ENCODE measurements at regions not wholly inside any gene's neighbourhood (a gene's known extent, or its start where the extent isn't known, plus 50 kb on each side); places are given as distances from the start of the nearest gene placed in this dataset.
A peak's percentile ranks its signal among the peaks of the same experiment; 100 is the strongest.

- H3K9me3 ChIP-seq (replicated peaks; ENCODE audit: control insufficient read depth, low read depth, low read length): no peaks in the 10 kb centered on the region
- DNase-seq: no peak
- no peak overlapping the region for H3K27ac ChIP-seq (ENCODE audit: low read length)
- H3K4me3 ChIP-seq (ENCODE audit: low read length): no peak overlapping the region
- whole genome bisulfite sequencing (ENCODE audit: insufficient coverage): 83% methylated on average over 4 of the region's 6 CpGs
- no peaks in the 10 kb centered on the region for H3K27me3 ChIP-seq (ENCODE audit: control insufficient read depth, insufficient read depth, low read length)
- peaks cover 4% of the 10 kb centered on the region for H3K4me1 ChIP-seq (ENCODE audit: control insufficient read depth, insufficient read depth, low read length)
- H3K36me3 ChIP-seq (ENCODE audit: control insufficient read depth, insufficient read depth, low read length): no peaks in the 10 kb centered on the region
Observed at GRCh38 chr5:56534102-56534829, 281.1 kb upstream of the MAP3K1 start.

DNA sequence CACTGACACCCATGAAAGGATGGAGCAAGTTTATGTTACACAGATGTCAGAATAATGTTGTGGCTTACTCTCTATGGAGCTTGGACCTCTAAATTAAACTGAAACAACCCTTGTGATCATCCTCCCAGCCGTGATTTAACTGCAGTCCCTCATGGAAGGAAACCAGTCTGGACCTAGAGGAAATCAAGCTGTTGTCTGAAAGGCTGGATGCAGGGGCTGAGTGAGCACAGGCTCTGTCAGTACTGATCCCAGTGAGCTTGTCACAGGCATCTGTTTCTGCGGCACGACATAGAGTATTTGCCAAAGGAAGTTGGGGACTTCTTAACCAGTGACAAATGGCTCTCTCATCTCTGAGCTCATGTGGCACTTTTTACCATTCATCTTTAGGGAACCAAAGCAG, 282.9 kb upstream of the MAP3K1 start:
- 20% methylated on average over 1 of the region's 3 CpGs for WGBS (ENCODE audit: insufficient coverage)
- peak; percentile 6 for DNase-seq
- no peaks in the 10 kb centered on the region for H3K27me3 ChIP-seq (ENCODE audit: control insufficient read depth, insufficient read depth, low read length)
- no peak overlapping the region for H3K4me3 ChIP-seq (ENCODE audit: low read length)
- peaks cover 4% of the 10 kb centered on the region for H3K4me1 ChIP-seq (ENCODE audit: control insufficient read depth, insufficient read depth, low read length)
- H3K36me3 ChIP-seq (ENCODE audit: control insufficient read depth, insufficient read depth, low read length): no peaks in the 10 kb centered on the region
- no peak overlapping the region for H3K27ac ChIP-seq (ENCODE audit: low read length)
- no peaks in the 10 kb centered on the region for H3K9me3 ChIP-seq (replicated peaks; ENCODE audit: control insufficient read depth, low read depth, low read length)

GRCh38 chr5:56530626-56531138, 284.7 kb upstream of the MAP3K1 start:
- DNase-seq: no peak
- H3K9me3 ChIP-seq (replicated peaks; ENCODE audit: control insufficient read depth, low read depth, low read length): no peaks in the 10 kb centered on the region
- WGBS (ENCODE audit: insufficient coverage): 83% methylated on average over 1 of the region's 2 CpGs
- H3K36me3 ChIP-seq (ENCODE audit: control insufficient read depth, insufficient read depth, low read length): no peaks in the 10 kb centered on the region
- H3K4me1 ChIP-seq (ENCODE audit: control insufficient read depth, insufficient read depth, low read length): peaks cover 4% of the 10 kb centered on the region
- H3K27ac ChIP-seq (ENCODE audit: low read length): no peak overlapping the region
- no peaks in the 10 kb centered on the region for H3K27me3 ChIP-seq (ENCODE audit: control insufficient read depth, insufficient read depth, low read length)
- H3K4me3 ChIP-seq (ENCODE audit: low read length): no peak overlapping the region

DNA sequence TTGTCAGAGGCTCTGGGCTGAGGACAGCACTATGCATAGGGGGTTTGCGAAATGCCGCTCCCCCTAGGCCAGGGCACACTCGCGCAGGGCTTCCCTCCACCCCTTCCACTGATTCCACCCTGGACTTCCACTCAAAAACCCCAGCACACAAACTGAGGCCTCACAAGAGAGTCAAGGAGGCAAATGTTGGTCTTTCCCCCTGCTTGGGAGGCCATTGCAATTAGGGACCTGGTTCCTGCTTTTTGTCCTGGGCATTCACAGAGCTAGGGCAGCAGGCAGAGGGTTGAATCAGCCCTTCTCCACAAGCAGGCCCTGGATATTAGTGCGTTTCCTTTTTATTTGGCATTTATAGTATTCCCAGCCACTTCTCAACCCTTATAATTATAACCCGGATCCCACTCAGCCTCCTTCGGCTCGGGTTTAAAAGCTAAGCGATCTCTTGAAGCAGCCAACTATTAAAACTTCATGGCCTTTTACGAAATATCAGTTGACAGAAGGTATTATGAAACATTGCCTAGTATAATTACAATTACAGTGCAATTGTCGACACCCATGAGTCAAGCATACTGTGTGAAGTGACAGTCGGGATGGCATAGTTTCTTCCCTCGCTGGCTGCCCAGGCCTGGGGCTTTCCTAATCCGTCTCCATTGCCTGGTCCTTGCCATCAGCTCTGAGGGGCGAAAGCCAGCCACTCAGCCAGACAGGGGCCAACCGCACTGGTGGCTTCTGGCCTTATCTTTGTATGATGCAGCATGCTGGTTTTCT, 285.5 kb upstream of the MAP3K1 start:
- DNase-seq: no peak
- no peaks in the 10 kb centered on the region for H3K36me3 ChIP-seq (ENCODE audit: control insufficient read depth, insufficient read depth, low read length)
- no peaks in the 10 kb centered on the region for H3K27me3 ChIP-seq (ENCODE audit: control insufficient read depth, insufficient read depth, low read length)
- no peak overlapping the region for H3K27ac ChIP-seq (ENCODE audit: low read length)
- no peaks in the 10 kb centered on the region for H3K9me3 ChIP-seq (replicated peaks; ENCODE audit: control insufficient read depth, low read depth, low read length)
- H3K4me1 ChIP-seq (ENCODE audit: control insufficient read depth, insufficient read depth, low read length): peaks cover 4% of the 10 kb centered on the region
- 99% methylated on average over 10 of the region's 16 CpGs for WGBS (ENCODE audit: insufficient coverage)
- no peak overlapping the region for H3K4me3 ChIP-seq (ENCODE audit: low read length)

- no peaks in the 10 kb centered on the region for H3K9me3 ChIP-seq (replicated peaks; ENCODE audit: control insufficient read depth, low read depth, low read length)
- peaks cover 7% of the 10 kb centered on the region for H3K4me1 ChIP-seq (ENCODE audit: control insufficient read depth, insufficient read depth, low read length)
- WGBS (ENCODE audit: insufficient coverage): 94% methylated on average over 4 of the region's 4 CpGs
- no peaks in the 10 kb centered on the region for H3K27me3 ChIP-seq (ENCODE audit: control insufficient read depth, insufficient read depth, low read length)
- no peak overlapping the region for H3K27ac ChIP-seq (ENCODE audit: low read length)
- no peaks in the 10 kb centered on the region for H3K36me3 ChIP-seq (ENCODE audit: control insufficient read depth, insufficient read depth, low read length)
- DNase-seq: no peak
- no peak overlapping the region for H3K4me3 ChIP-seq (ENCODE audit: low read length)
Observed at GRCh38 chr5:56527174-56527573, 288.2 kb upstream of the MAP3K1 start.

- Histone ChIP-seq H3K36me3 (ENCODE audit: control insufficient read depth, insufficient read depth, low read length) (no peaks in the 10 kb centered on the region), H3K9me3 (replicated peaks; ENCODE audit: control insufficient read depth, low read depth, low read length) (no peaks in the 10 kb centered on the region), H3K4me1 (ENCODE audit: control insufficient read depth, insufficient read depth, low read length) (peaks cover 3% of the 10 kb centered on the region), H3K27me3 (ENCODE audit: control insufficient read depth, insufficient read depth, low read length) (no peaks in the 10 kb centered on the region), H3K27ac (ENCODE audit: low read length) (no peak overlapping the region), H3K4me3 (ENCODE audit: low read length) (no peak overlapping the region)
- no peak for DNase-seq
- WGBS (ENCODE audit: insufficient coverage): 60% methylated on average over 1 of the region's 3 CpGs
Observed at GRCh38 chr5:56525113-56525512, 290.2 kb upstream of the MAP3K1 start.

GRCh38 chr5:56523790-56524575, 290.9 kb upstream of the ANKRD55 start:
- H3K36me3 ChIP-seq (ENCODE audit: control insufficient read depth, insufficient read depth, low read length): no peaks in the 10 kb centered on the region
- H3K27ac ChIP-seq (ENCODE audit: low read length): no peak overlapping the region
- no CpG with 5 or more reads among the region's 6 CpGs for WGBS (ENCODE audit: insufficient coverage)
- no peak overlapping the region for H3K4me3 ChIP-seq (ENCODE audit: low read length)
- H3K27me3 ChIP-seq (ENCODE audit: control insufficient read depth, insufficient read depth, low read length): no peaks in the 10 kb centered on the region
- H3K4me1 ChIP-seq (ENCODE audit: control insufficient read depth, insufficient read depth, low read length): peaks cover 6% of the 10 kb centered on the region
- no peaks in the 10 kb centered on the region for H3K9me3 ChIP-seq (replicated peaks; ENCODE audit: control insufficient read depth, low read depth, low read length)
- DNase-seq: peak; percentile 59

DNA sequence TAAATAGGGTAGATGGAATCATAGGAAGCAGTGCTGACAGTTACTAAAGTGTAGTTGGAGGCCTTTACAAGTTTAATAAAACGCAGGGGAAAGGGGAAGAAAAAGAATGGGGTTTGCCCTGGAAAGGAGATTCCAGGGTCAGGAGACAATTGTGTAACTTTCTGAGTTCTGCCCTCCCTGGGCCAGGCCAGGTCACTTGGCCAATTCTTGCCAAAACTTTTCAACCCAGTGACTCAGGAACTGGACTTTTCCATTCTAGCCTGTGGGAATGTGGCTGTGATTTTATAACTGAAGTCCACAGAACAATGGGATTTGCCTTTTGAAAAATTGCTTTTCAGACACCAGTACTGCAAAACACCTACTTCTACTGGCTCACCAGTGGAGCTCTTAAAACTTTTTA, 289.8 kb upstream of the ANKRD55 start:
- no peak overlapping the region for H3K27ac ChIP-seq (ENCODE audit: low read length)
- 54% methylated on average over 1 of the region's 1 CpG for WGBS (ENCODE audit: insufficient coverage)
- H3K36me3 ChIP-seq (ENCODE audit: control insufficient read depth, insufficient read depth, low read length): no peaks in the 10 kb centered on the region
- H3K9me3 ChIP-seq (replicated peaks; ENCODE audit: control insufficient read depth, low read depth, low read length): no peaks in the 10 kb centered on the region
- H3K4me3 ChIP-seq (ENCODE audit: low read length): no peak overlapping the region
- DNase-seq: no peak
- H3K27me3 ChIP-seq (ENCODE audit: control insufficient read depth, insufficient read depth, low read length): no peaks in the 10 kb centered on the region
- peaks cover 6% of the 10 kb centered on the region for H3K4me1 ChIP-seq (ENCODE audit: control insufficient read depth, insufficient read depth, low read length)

DNA sequence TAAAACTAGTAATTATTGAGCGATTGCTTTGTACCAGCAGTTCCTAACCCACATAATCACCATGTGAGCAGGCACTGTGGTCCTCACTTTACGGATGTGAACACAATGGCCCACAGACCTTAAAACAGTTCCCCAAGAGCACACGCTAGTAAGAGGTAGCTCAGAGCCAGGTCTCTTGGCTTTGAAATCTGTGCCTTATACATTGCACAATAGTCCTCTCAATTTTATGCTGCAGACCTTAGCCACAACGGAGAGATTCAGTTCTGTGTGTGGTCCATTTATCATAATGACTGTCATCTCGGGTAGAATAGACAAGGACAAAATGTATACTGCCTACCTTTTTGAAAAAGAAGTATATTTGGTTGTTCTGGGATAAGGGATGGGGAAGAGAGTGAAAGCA, 289.0 kb upstream of the ANKRD55 start:
- no peaks in the 10 kb centered on the region for H3K27me3 ChIP-seq (ENCODE audit: control insufficient read depth, insufficient read depth, low read length)
- H3K4me3 ChIP-seq (ENCODE audit: low read length): no peak overlapping the region
- peaks cover 10% of the 10 kb centered on the region for H3K4me1 ChIP-seq (ENCODE audit: control insufficient read depth, insufficient read depth, low read length)
- no peaks in the 10 kb centered on the region for H3K36me3 ChIP-seq (ENCODE audit: control insufficient read depth, insufficient read depth, low read length)
- H3K27ac ChIP-seq (ENCODE audit: low read length): no peak overlapping the region
- DNase-seq: no peak
- no peaks in the 10 kb centered on the region for H3K9me3 ChIP-seq (replicated peaks; ENCODE audit: control insufficient read depth, low read depth, low read length)
- WGBS (ENCODE audit: insufficient coverage): no CpG with 5 or more reads among the region's 5 CpGs

Data from muscle of leg (tissue), 3 donors.